Upper lobe of left lung (tissue), 6 donors: ENCODE measurements at regions not wholly inside any gene's neighbourhood (a gene's known extent, or its start where the extent isn't known, plus 50 kb on each side); places are given as distances from the start of the nearest gene placed in this dataset.

Experiments used
- ATAC-seq, 2 donors: fragments of 200-7000 bp; cut with Tn5 transposase; one replicate each; pipeline ENCODE4 v1.9.1; 2022; ENCODE audit warnings: mild to moderate bottlenecking in 2 of 2, moderate library complexity in 2 of 2; ENCODE audit not compliant: low FRiP score in 2 of 2
- DNase-seq, 2 donors: peaks; one replicate each; pipeline ENCODE4 v3.0.0-alpha.2; 2019 to 2020
- H3K27ac ChIP-seq, 4 donors: fragments of 200-600 bp; sonication (generic); one replicate each; pipeline ENCODE4 v1.5.1; 2016 to 2019
- H3K27me3 ChIP-seq, 4 donors: fragments of 200-600 bp; sonication (generic); one replicate each; pipeline ENCODE4 v1.5.1; 2017 to 2019
- H3K36me3 ChIP-seq, 4 donors: fragments of 200-600 bp; sonication (generic); one replicate each; pipeline ENCODE4 v1.5.1; 2016 to 2019
- H3K4me1 ChIP-seq, 4 donors: fragments of 200-600 bp; sonication (generic); one replicate each; pipeline ENCODE4 v1.5.1; 2018 to 2019
- H3K4me3 ChIP-seq, 4 donors: fragments of 200-600 bp; sonication (generic); one replicate each; pipeline ENCODE4 v1.5.1; 2017 to 2019; ENCODE audit warnings: mild to moderate bottlenecking in 2 of 4, moderate library complexity in 1 of 4
- H3K9me3 ChIP-seq, 4 donors: fragments of 200-600 bp; sonication (generic); one replicate each; pipeline ENCODE4 v1.5.1; 2018 to 2019
- CTCF ChIP-seq, 6 experiments: fragments of 450-650 bp in 4 of 6; fragments of 200-600 bp in 2 of 6; sonication (generic) in 2 of 6; IDR thresholded peaks; one replicate each; pipeline ENCODE4 v1.5.1; 2016 to 2019; ENCODE audit warnings: antibody characterized with exemption in 6 of 6
- EP300 ChIP-seq, 4 donors: sonication (generic); formaldehyde crosslinking; IDR thresholded peaks; one replicate each; pipeline ENCODE4 v1.5.1; 2017; ENCODE audit warnings: antibody characterized with exemption in 4 of 4, control low read depth in 2 of 4
- POLR2A ChIP-seq, 4 donors: fragments of 450-650 bp; IDR thresholded peaks; one replicate each; pipeline ENCODE4 v1.5.1; 2016 to 2017; ENCODE audit warnings: antibody characterized with exemption in 4 of 4, mild to moderate bottlenecking in 2 of 4
- POLR2AphosphoS5 ChIP-seq, 2 donors: sonication (generic); formaldehyde crosslinking; IDR thresholded peaks; one replicate each; pipeline ENCODE4 v1.5.1; 2017; ENCODE audit warnings: antibody characterized with exemption in 2 of 2
- WGBS, 2 donors: methylation state at CpG; one replicate each; pipeline ENCODE4 v1.1.5; 2017 to 2018; 5-methylcytosine and 5-hydroxymethylcytosine counted together
- donor health status: DM: no; HTN: no; CAD: no; lungs with moderate emphysema.
- donor health status: DM: no; HTN: yes; CAD: no; lungs with severe emphysema.

DNA sequence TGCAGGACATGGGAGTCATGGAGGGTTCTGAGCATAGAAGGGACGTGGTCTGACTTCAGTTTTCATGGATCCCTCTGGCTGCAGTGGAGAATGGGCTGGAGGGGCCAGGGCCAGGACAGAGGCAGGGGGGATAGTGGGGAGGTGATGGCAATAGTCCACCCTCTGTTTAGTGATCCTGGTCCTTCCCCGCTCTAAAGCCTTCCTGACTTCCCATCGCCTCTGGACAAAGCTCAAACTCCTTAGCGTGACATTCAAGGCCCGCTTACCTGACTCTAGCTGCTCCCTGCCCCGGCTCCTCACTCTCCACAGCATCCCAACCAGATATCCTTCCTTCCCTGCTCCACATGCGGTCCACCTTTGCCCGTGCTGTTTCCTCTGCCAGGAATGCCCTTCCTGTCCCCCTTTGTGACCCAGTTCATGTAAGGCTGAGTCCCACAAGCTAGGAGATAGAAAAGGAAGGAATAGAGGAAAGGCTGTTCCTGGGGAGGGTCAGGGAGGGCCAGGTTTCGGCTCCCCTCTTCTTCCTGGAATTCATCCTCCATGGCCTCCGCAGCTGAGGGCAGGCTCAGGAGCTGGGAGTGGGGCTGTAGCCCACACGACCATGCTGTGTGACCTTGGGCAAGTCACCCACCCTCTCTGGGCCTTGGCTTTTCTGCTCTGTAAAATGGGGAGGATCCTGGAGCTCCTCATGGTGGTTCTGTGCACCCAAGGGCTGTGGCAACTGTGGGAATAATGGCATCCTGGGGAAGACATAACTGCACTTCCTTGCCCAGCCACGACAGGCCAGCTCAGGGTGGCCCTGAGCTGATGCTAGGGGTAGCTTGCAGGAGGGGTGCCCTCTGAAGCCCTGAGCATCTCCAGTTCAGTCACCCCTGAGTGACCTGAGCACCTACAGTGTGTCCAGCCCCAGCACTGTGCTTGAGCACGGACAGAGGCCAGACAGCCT, 116.1 kb downstream of the CEBPB start:
- DNase-seq = no peak
- TF ChIP-seq POLR2AphosphoS5 (IDR thresholded peaks at IDR 0.05) (no peak), POLR2A (IDR thresholded peaks at IDR 0.05) (no peak), CTCF (IDR thresholded peaks at IDR 0.05) (no peak), EP300 (IDR thresholded peaks at IDR 0.05) (no peak)
- Histone ChIP-seq H3K4me1 (peaks cover 50 to 71% (median 62%) of the 10 kb centered on the region in 4 donors), H3K4me3 (no peak overlapping the region), H3K9me3 (no peaks in the 10 kb centered on the region), H3K27ac (peak overlapping the region; percentile 80 to 89 (median 87)), H3K27me3 (no peaks in the 10 kb centered on the region), H3K36me3 (no peaks in the 10 kb centered on the region)
- 81 to 85% methylated on average over 11 to 13 of the region's 13 CpGs for WGBS, 2 donors
- no peak for ATAC-seq

- Histone ChIP-seq H3K9me3 (no peaks in the 10 kb centered on the region), H3K27ac (peak overlapping the region; percentile 80 to 89 (median 87)), H3K27me3 (no peaks in the 10 kb centered on the region), H3K4me3 (no peak overlapping the region), H3K36me3 (no peaks in the 10 kb centered on the region), H3K4me1 (peaks cover 59 to 74% (median 73%) of the 10 kb centered on the region in 4 donors)
- DNase-seq (no peak), ATAC-seq (no peak)
- TF ChIP-seq POLR2AphosphoS5 (IDR thresholded peaks at IDR 0.05) (no peak), POLR2A (IDR thresholded peaks at IDR 0.05) (peak in 1 of 4 donors; percentile 6)
- 34 to 44% methylated on average over 3 of the region's 3 CpGs for WGBS, 2 donors
These were observed 117.5 kb downstream of the CEBPB start for GRCh38 chr20:50308166-50308512.

DNA sequence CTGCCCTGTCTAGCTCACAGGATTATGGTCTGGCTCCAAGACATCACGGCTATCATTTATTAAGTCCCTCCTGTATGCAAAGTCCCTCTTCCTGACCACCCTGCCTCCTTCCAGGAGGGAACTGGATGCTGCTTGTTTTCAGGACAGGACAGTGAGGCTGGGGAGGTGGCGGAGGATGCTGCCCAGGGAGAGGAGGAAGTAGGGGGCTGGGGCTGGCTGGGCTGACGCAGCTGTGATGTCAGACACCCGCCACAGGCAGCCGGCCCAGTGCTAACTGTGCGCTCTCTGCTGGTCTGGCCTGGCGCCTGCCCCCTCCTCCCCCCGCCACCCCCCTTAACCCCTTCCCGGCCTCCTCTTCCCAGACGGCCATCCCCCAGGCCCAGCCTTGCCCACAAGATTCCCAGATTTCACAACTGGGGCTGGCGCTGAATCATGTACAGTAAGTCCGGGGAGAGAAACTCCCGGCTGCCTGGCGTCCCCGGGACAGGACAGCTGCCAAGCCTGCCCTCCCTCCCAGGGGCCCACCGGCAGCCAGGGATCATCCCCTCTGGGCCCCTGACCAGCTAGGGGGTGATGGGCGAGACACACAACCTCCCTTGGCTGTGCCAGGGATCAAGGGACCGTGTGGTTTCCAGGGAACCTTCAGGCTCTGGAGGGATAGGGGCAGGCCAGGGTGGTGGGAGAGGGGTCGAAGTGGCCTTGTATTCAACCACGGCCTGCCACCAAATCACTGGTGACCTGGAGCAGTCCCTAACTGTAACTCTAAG, 118.1 kb downstream of the CEBPB start:
- no peaks in the 10 kb centered on the region for H3K36me3 ChIP-seq
- ATAC-seq (peak; percentile 72 to 85), DNase-seq (peak; percentile 92 to 94)
- H3K4me1 ChIP-seq = peaks cover 64 to 77% (median 70%) of the 10 kb centered on the region in 4 donors
- TF ChIP-seq EP300 (IDR thresholded peaks at IDR 0.05) = peak in 2 of 4 donors; percentile 31 to 88
- TF ChIP-seq POLR2A (IDR thresholded peaks at IDR 0.05) = peak in 2 of 4 donors; percentile 4 to 71
- TF ChIP-seq CTCF (IDR thresholded peaks at IDR 0.05) = peak in 2 of 6 experiments; percentile 20 to 26
- peak; percentile 80 to 93 for TF ChIP-seq POLR2AphosphoS5 (IDR thresholded peaks at IDR 0.05)
- WGBS, 2 donors = 17% methylated on average over 2 to 15 of the region's 20 CpGs
- H3K27me3 ChIP-seq = no peaks in the 10 kb centered on the region
- H3K27ac ChIP-seq = peak overlapping the region; percentile 80 to 89 (median 87)
- H3K9me3 ChIP-seq = no peaks in the 10 kb centered on the region
- peak overlapping the region in 1 of 4 donors; percentile 11 for H3K4me3 ChIP-seq

GRCh38 chr20:50309280-50309763, 118.7 kb downstream of the CEBPB start:
- peak overlapping the region; percentile 80 to 89 (median 87) for H3K27ac ChIP-seq
- TF ChIP-seq POLR2A (IDR thresholded peaks at IDR 0.05) = no peak
- TF ChIP-seq EP300 (IDR thresholded peaks at IDR 0.05) = no peak
- no peak for TF ChIP-seq POLR2AphosphoS5 (IDR thresholded peaks at IDR 0.05)
- TF ChIP-seq CTCF (IDR thresholded peaks at IDR 0.05) = no peak
- peak overlapping the region in 1 of 4 donors; percentile 11 for H3K4me3 ChIP-seq
- no peaks in the 10 kb centered on the region for H3K27me3 ChIP-seq
- DNase-seq (no peak), ATAC-seq (peak in 1 of 2 donors; percentile 0)
- peaks cover 57 to 71% (median 64%) of the 10 kb centered on the region in 4 donors for H3K4me1 ChIP-seq
- no peaks in the 10 kb centered on the region for H3K36me3 ChIP-seq
- H3K9me3 ChIP-seq = no peaks in the 10 kb centered on the region
- 39 to 50% methylated on average over 11 of the region's 11 CpGs for WGBS, 2 donors
